K562 (cell line): ENCODE measurements at regions not wholly inside any gene's neighbourhood (a gene's known extent, or its start where the extent isn't known, plus 50 kb on each side); places are given as distances from the start of the nearest gene placed in this dataset.
A peak's percentile ranks its signal among the peaks of the same experiment; 100 is the strongest.

Experiments
- BMI1 ChIP-seq: fragments of 150-350 bp; IDR thresholded peaks from 2 replicates; pipeline ENCODE4 v1.6.1; 2014; ENCODE audit warnings: low read length
- CREB1 ChIP-seq, 2 experiments: sonication (generic) in 1 of 2; formaldehyde crosslinking in 1 of 2; IDR thresholded peaks; 2 replicates each; pipeline versions ENCODE4 v1.6.1 to v1.8.0; 2012 to 2022; ENCODE audit warnings: inconsistent platforms in 1 of 2, mild to moderate bottlenecking in 1 of 2, missing genetic modification reagents in 1 of 2, moderate library complexity in 1 of 2
- DPF2 ChIP-seq: fragments of 450-650 bp; IDR thresholded peaks from 2 replicates; pipeline ENCODE4 v1.6.1; 2016
- ETV5 ChIP-seq: sonication (generic); formaldehyde crosslinking; IDR thresholded peaks from 2 replicates; pipeline ENCODE4 v1.4.0; 2020; ENCODE audit warnings: low read depth, mild to moderate bottlenecking, missing genetic modification reagents
- ILF3 ChIP-seq: fragments of 450-650 bp; IDR thresholded peaks from 2 replicates; pipeline ENCODE4 v1.6.1; 2018; ENCODE audit warnings: antibody characterized with exemption, mild to moderate bottlenecking, moderate library complexity, borderline replicate concordance
- JUND ChIP-seq, 2 experiments: IDR thresholded peaks; 2 replicates in 1 of 2; 3 replicates in 1 of 2; pipeline ENCODE4 v1.6.1; 2011; ENCODE audit warnings: borderline replicate concordance in 2 of 2, low read depth in 2 of 2, low read length in 2 of 2, improper control_type of control experiment in 1 of 2, missing biosample characterization in 1 of 2, missing genetic modification characterization in 1 of 2, missing genetic modification reagents in 1 of 2
- KAT2B ChIP-seq: IDR thresholded peaks from one replicate; pipeline ENCODE4 v1.6.1; 2012; ENCODE audit warnings: low read depth, mild to moderate bottlenecking, control low read depth, inconsistent platforms, low read length, moderate library complexity
- NELFE ChIP-seq: IDR thresholded peaks from 2 replicates; pipeline ENCODE4 v1.6.1; 2011; ENCODE audit warnings: mild to moderate bottlenecking; ENCODE audit not compliant: insufficient read depth, insufficient read length
- POLR2AphosphoS2 ChIP-seq: IDR thresholded peaks from 2 replicates; pipeline ENCODE4 v1.6.1; 2012; ENCODE audit warnings: low read length, improper control_type of control experiment
- RCOR1 ChIP-seq, 2 experiments: IDR thresholded peaks; 2 replicates each; pipeline ENCODE4 v1.6.1; 2012; ENCODE audit warnings: low read depth in 2 of 2, low read length in 2 of 2, borderline replicate concordance in 1 of 2, improper control_type of control experiment in 1 of 2
- SMARCA4 ChIP-seq: fragments of 450-650 bp; IDR thresholded peaks from 2 replicates; pipeline ENCODE4 v1.6.1; 2016
- XRCC3 ChIP-seq: fragments of 450-650 bp; IDR thresholded peaks from 2 replicates; pipeline ENCODE4 v1.6.1; 2017; ENCODE audit warnings: mild to moderate bottlenecking, moderate library complexity
- XRCC4 ChIP-seq: IDR thresholded peaks from one replicate; pipeline ENCODE4 v1.6.1; 2011; ENCODE audit not compliant: insufficient read depth, insufficient read length; ENCODE audit errors: extremely low read depth
- ZEB2 ChIP-seq: fragments of 450-650 bp; IDR thresholded peaks from 2 replicates; pipeline ENCODE4 v1.6.1; 2016
- ZFP1 ChIP-seq: fragments of 450-650 bp; formaldehyde crosslinking; IDR thresholded peaks from 2 replicates; pipeline ENCODE4 v1.4.0; 2020; ENCODE audit warnings: mild to moderate bottlenecking, mixed read lengths
- ZNF175 ChIP-seq: fragments of 200-800 bp; sonication (Bioruptor generic); IDR thresholded peaks from 2 replicates; pipeline ENCODE4 v1.6.1; 2016; ENCODE audit warnings: low read depth, mild to moderate bottlenecking, missing genetic modification characterization, missing compliant biosample characterization
- ZNF232 ChIP-seq: sonication (generic); formaldehyde crosslinking; IDR thresholded peaks from 2 replicates; pipeline ENCODE4 v1.8.0; 2022; ENCODE audit warnings: mild to moderate bottlenecking, missing genetic modification reagents
- ZNF316 ChIP-seq: fragments of 450-650 bp; IDR thresholded peaks from 2 replicates; pipeline ENCODE4 v1.6.1; 2016
- ZNF79 ChIP-seq: fragments of 250-450 bp; sonication (Bioruptor Pico); IDR thresholded peaks from 2 replicates; pipeline ENCODE4 v1.4.0; 2020; ENCODE audit warnings: low read depth, mild to moderate bottlenecking, moderate library complexity
- TF ChIP-seq, protein P1 (sequence below): fragments of 250-450 bp; sonication (Bioruptor Pico); IDR thresholded peaks from 2 replicates; pipeline ENCODE4 v1.9.0; 2021; ENCODE audit warnings: mild to moderate bottlenecking
- TF ChIP-seq, protein P2 (sequence below): sonication (generic); formaldehyde crosslinking; IDR thresholded peaks from 2 replicates; pipeline ENCODE4 v1.8.0; 2022; ENCODE audit warnings: missing genetic modification reagents, mild to moderate bottlenecking, moderate library complexity, borderline replicate concordance
- TF ChIP-seq, protein P3 (sequence below): fragments of 450-650 bp; IDR thresholded peaks from 2 replicates; pipeline ENCODE4 v1.6.1; 2016; ENCODE audit warnings: low read depth, mild to moderate bottlenecking, moderate library complexity
- TF ChIP-seq, protein P4 (sequence below): fragments of 250-450 bp; sonication (Bioruptor Pico); IDR thresholded peaks from 2 replicates; pipeline ENCODE4 v1.4.0; 2020
- TF ChIP-seq, protein P5 (sequence below), 2 experiments: fragments of 450-650 bp; conservative IDR thresholded peaks; 2 replicates each; pipeline ENCODE4 v1.6.1; 2017; ENCODE audit warnings: mild to moderate bottlenecking in 2 of 2, moderate library complexity in 2 of 2
- TF ChIP-seq, protein P6 (sequence below): fragments of 200-800 bp; sonication (Bioruptor generic); IDR thresholded peaks from 2 replicates; pipeline ENCODE4 v1.6.1; 2017; ENCODE audit warnings: missing genetic modification characterization, missing compliant biosample characterization

DNA sequence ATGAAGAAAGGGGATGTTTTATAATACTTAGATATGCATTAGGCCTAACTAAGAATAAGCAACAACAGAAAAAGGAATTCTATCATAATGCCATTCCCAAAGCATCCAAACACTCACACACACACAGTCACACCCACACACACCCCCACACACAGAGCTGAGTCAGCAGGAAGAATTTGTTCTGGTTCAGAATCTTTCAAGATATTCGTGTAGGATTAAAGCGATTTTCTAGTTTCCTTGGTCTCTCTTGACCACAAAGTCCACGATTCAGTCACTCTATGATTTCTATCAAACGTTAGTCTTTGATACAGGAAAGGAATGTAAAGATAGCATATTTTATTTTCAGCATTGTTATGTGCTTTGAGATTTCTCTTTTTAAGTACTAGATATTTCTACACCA lies 382.6 kb upstream of the DCN start (continued):
- no peak for TF ChIP-seq ZNF79 (CRISPR knock-in tag)
- no peak for TF ChIP-seq NELFE
- TF ChIP-seq, protein P1, sequence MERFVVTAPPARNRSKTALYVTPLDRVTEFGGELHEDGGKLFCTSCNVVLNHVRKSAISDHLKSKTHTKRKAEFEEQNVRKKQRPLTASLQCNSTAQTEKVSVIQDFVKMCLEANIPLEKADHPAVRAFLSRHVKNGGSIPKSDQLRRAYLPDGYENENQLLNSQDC (CRISPR knock-in tag) = no peak
- TF ChIP-seq JUND (IDR thresholded peaks at IDR 0.05; ENCODE audit: borderline replicate concordance, low read depth, low read length) = peak; percentile 73
- TF ChIP-seq JUND (tag; IDR thresholded peaks at IDR 0.05; ENCODE audit: borderline replicate concordance, low read depth, low read length) = no peak; the same call in 2 of the 3 replicates
- no peak for TF ChIP-seq ILF3
- TF ChIP-seq ETV5 (CRISPR knock-in tag) = no peak
- TF ChIP-seq RCOR1 (IDR thresholded peaks at IDR 0.05; ENCODE audit: borderline replicate concordance in 1 of 2, low read depth in 2 of 2, low read length in 2 of 2) = 0 out of 4 replicates have a peak, but pooled peaks of 1 of the 2 experiments have one; percentile 42
- TF ChIP-seq CREB1 (IDR thresholded peaks at IDR 0.05) = no peak
- TF ChIP-seq CREB1 (CRISPR knock-in tag; IDR thresholded peaks at IDR 0.05) = no peak
- TF ChIP-seq, protein P2, sequence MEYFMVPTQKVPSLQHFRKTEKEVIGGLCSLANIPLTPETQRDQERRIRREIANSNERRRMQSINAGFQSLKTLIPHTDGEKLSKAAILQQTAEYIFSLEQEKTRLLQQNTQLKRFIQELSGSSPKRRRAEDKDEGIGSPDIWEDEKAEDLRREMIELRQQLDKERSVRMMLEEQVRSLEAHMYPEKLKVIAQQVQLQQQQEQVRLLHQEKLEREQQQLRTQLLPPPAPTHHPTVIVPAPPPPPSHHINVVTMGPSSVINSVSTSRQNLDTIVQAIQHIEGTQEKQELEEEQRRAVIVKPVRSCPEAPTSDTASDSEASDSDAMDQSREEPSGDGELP (CRISPR knock-in tag) = no peak
- no peak for TF ChIP-seq XRCC4
- TF ChIP-seq, protein P3, sequence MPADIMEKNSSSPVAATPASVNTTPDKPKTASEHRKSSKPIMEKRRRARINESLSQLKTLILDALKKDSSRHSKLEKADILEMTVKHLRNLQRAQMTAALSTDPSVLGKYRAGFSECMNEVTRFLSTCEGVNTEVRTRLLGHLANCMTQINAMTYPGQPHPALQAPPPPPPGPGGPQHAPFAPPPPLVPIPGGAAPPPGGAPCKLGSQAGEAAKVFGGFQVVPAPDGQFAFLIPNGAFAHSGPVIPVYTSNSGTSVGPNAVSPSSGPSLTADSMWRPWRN = no peak
- TF ChIP-seq, protein P4, sequence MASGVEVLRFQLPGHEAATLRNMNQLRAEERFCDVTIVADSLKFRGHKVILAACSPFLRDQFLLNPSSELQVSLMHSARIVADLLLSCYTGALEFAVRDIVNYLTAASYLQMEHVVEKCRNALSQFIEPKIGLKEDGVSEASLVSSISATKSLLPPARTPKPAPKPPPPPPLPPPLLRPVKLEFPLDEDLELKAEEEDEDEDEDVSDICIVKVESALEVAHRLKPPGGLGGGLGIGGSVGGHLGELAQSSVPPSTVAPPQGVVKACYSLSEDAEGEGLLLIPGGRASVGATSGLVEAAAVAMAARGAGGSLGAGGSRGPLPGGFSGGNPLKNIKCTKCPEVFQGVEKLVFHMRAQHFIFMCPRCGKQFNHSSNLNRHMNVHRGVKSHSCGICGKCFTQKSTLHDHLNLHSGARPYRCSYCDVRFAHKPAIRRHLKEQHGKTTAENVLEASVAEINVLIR = no peak
- TF ChIP-seq DPF2 = peak; percentile 47; the same call in 1 of the 2 replicates
- no peak for TF ChIP-seq ZFP1
- TF ChIP-seq KAT2B = no peak
- TF ChIP-seq, protein P5, sequence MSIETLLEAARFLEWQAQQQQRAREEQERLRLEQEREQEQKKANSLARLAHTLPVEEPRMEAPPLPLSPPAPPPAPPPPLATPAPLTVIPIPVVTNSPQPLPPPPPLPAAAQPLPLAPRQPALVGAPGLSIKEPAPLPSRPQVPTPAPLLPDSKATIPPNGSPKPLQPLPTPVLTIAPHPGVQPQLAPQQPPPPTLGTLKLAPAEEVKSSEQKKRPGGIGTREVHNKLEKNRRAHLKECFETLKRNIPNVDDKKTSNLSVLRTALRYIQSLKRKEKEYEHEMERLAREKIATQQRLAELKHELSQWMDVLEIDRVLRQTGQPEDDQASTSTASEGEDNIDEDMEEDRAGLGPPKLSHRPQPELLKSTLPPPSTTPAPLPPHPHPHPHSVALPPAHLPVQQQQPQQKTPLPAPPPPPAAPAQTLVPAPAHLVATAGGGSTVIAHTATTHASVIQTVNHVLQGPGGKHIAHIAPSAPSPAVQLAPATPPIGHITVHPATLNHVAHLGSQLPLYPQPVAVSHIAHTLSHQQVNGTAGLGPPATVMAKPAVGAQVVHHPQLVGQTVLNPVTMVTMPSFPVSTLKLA (conservative IDR thresholded peaks at IDR 0.05) = no peak; a peak in 1 of 4 replicates
- TF ChIP-seq BMI1 = no peak
- TF ChIP-seq XRCC3 = no peak
- TF ChIP-seq ZNF316 = peak; percentile 97
- TF ChIP-seq, protein P6, sequence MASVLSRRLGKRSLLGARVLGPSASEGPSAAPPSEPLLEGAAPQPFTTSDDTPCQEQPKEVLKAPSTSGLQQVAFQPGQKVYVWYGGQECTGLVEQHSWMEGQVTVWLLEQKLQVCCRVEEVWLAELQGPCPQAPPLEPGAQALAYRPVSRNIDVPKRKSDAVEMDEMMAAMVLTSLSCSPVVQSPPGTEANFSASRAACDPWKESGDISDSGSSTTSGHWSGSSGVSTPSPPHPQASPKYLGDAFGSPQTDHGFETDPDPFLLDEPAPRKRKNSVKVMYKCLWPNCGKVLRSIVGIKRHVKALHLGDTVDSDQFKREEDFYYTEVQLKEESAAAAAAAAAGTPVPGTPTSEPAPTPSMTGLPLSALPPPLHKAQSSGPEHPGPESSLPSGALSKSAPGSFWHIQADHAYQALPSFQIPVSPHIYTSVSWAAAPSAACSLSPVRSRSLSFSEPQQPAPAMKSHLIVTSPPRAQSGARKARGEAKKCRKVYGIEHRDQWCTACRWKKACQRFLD (CRISPR knock-in tag) = no peak
- TF ChIP-seq ZNF232 (CRISPR knock-in tag) = no peak
- no peak for TF ChIP-seq ZEB2
- TF ChIP-seq POLR2AphosphoS2 = no peak
- TF ChIP-seq ZNF175 (CRISPR knock-in tag) = no peak
- TF ChIP-seq SMARCA4 = 0 out of 2 replicates have a peak, but pooled peaks have one; percentile 57
